Endodermal cell (in vitro differentiated cells): ENCODE measurements at regions not wholly inside any gene's neighbourhood (a gene's known extent, or its start where the extent isn't known, plus 50 kb on each side); places are given as distances from the start of the nearest gene placed in this dataset.

Experiments used
- DNase-seq: peaks from one replicate; pipeline ENCODE4 v3.0.0-alpha.2; 2017
- H3K27ac ChIP-seq: 2 replicates; pipeline ENCODE4 v1.5.1; 2013; ENCODE audit warnings: mild to moderate bottlenecking, low read depth, low read length, moderate library complexity
- H3K27me3 ChIP-seq: 2 replicates; pipeline ENCODE4 v1.6.1; 2013; ENCODE audit warnings: mild to moderate bottlenecking, low read length, moderate library complexity; ENCODE audit not compliant: insufficient read depth, control insufficient read depth, poor library complexity, severe bottlenecking
- H3K36me3 ChIP-seq: 2 replicates; pipeline ENCODE4 v1.7.0; 2013; ENCODE audit warnings: mild to moderate bottlenecking, low read length, moderate library complexity; ENCODE audit not compliant: control insufficient read depth, insufficient read depth
- H3K4me1 ChIP-seq: one replicate; pipeline ENCODE4 v1.7.0; 2013; ENCODE audit warnings: low read length; ENCODE audit not compliant: control insufficient read depth, insufficient read depth
- H3K4me3 ChIP-seq: 2 replicates; pipeline ENCODE4 v1.5.1; 2013; ENCODE audit warnings: mild to moderate bottlenecking, low read length, moderate library complexity
- H3K9ac ChIP-seq: 2 replicates; pipeline ENCODE4 v1.6.1; 2013; ENCODE audit warnings: mild to moderate bottlenecking, low read length, moderate library complexity; ENCODE audit not compliant: poor library complexity, severe bottlenecking; ENCODE audit errors: extremely low read depth
- H3K9me3 ChIP-seq: 2 replicates; pipeline ENCODE4 v1.6.1; 2013; ENCODE audit warnings: mild to moderate bottlenecking, low read length, moderate library complexity; ENCODE audit not compliant: control insufficient read depth
- H3K27ac Mint-ChIP-seq: 2 replicates; pipeline ENCODE4 v1.8.0; 2020; ENCODE audit warnings: mixed read lengths
- H3K27me3 Mint-ChIP-seq: 2 replicates; pipeline ENCODE4 v1.8.0; 2021; ENCODE audit warnings: mild to moderate bottlenecking, mixed read lengths; ENCODE audit not compliant: insufficient read depth
- H3K36me3 Mint-ChIP-seq: 2 replicates; pipeline ENCODE4 v1.8.0; 2020; ENCODE audit warnings: low read depth, mixed read lengths
- H3K4me1 Mint-ChIP-seq: 2 replicates; pipeline ENCODE4 v1.8.0; 2020; ENCODE audit warnings: mixed read lengths
- H3K4me3 Mint-ChIP-seq: 2 replicates; pipeline ENCODE4 v1.8.0; 2020; ENCODE audit warnings: mild to moderate bottlenecking, moderate library complexity, mixed read lengths
- H3K9me3 Mint-ChIP-seq: 2 replicates; pipeline ENCODE4 v1.8.0; 2020; ENCODE audit warnings: mild to moderate bottlenecking, mixed read lengths
- CTCF ChIP-seq: fragments of 200-600 bp; sonication (generic); conservative IDR thresholded peaks from 2 replicates; pipeline ENCODE4 v1.5.0; 2021; ENCODE audit warnings: antibody characterized with exemption, mild to moderate bottlenecking
- WGBS, 2 experiments: methylation state at CpG; one replicate each; pipeline versions ENCODE4 v1.1.5 to v1.1.7; 2013; ENCODE audit warnings: missing lambda C conversion rate in 2 of 2, mixed read lengths in 1 of 2; ENCODE audit not compliant: insufficient coverage in 1 of 2, insufficient read length in 1 of 2; 5-methylcytosine and 5-hydroxymethylcytosine counted together

DNA sequence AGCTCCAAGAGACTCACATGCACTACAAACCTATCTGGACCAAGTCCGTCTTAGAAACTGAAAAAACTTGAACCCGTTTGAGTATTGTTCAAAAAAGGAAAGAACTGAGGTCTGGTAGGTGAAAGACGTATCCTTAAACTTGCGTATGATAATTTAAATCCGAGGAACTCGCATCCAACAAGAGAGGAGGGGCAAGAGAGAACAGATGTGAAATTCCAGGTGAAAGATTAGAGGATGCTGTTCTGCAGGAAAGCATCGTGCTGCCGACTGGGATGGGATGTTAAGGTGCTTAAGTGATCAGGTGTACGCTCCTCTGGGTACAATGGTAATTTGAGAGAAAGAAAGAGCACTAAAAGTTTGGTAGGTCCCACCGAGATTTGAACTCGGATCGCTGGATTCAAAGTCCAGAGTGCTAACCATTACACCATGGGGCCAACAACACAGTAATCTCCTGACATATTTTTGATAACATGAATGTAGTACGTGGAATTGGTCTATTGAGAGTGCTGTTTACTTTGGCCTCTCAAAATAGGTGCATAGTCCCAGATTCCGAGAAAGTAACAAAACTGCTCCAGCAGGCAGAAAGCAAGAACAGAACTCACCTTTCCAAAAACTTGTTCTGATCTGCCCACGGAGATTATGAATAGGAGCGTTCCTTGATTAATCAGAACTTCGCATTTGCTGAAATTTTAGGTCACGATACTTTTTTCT is 53.5 kb upstream of the BTN3A2 start:
- Mint-ChIP-seq H3K4me1 (peaks cover 15% of the 10 kb centered on the region), H3K9me3 (no peaks in the 10 kb centered on the region), H3K27ac (peak overlapping the region; percentile 57), H3K4me3 (peak overlapping the region; percentile 81), H3K27me3 (no peaks in the 10 kb centered on the region), H3K36me3 (no peaks in the 10 kb centered on the region)
- 3 to 4% methylated on average over 11 to 18 of the region's 18 CpGs for WGBS, 2 experiments
- Histone ChIP-seq H3K27ac (no peak overlapping the region), H3K27me3 (no peaks in the 10 kb centered on the region), H3K4me3 (peak overlapping the region; percentile 96), H3K9me3 (no peaks in the 10 kb centered on the region), H3K4me1 (no peaks in the 10 kb centered on the region), H3K36me3 (no peaks in the 10 kb centered on the region), H3K9ac (peak overlapping the region; percentile 23)
- no peak for TF ChIP-seq CTCF
- peak; percentile 82 for DNase-seq

DNA sequence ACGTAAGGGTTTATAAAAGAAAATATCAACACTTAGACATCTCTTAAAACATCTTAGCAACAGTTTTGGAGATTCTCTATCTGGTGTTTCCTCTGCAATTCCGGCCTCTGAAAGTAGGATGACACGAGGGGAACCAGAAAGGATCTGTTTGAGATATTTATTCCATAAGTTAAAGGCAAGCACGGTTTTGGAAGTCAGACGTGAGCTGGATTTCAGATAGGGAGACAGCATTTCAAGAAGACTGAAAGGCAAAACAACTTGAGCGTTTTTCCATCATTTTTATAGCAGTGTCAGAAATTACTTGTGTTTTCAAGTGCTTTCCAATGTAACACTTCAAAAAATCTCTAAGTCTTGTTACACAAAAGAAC is 52.9 kb upstream of the BTN3A2 start:
- H3K27me3 Mint-ChIP-seq, result no peaks in the 10 kb centered on the region
- Histone ChIP-seq H3K9me3 (no peaks in the 10 kb centered on the region), H3K27ac (no peak overlapping the region), H3K4me1 (no peaks in the 10 kb centered on the region), H3K4me3 (peak overlapping the region; percentile 96), H3K36me3 (no peaks in the 10 kb centered on the region), H3K9ac (peak overlapping the region; percentile 23), H3K27me3 (no peaks in the 10 kb centered on the region)
- H3K9me3 Mint-ChIP-seq, result no peaks in the 10 kb centered on the region
- 9% methylated on average over 5 to 6 of the region's 6 CpGs for WGBS, 2 experiments
- H3K36me3 Mint-ChIP-seq, result no peaks in the 10 kb centered on the region
- peak overlapping the region; percentile 81 for H3K4me3 Mint-ChIP-seq
- H3K4me1 Mint-ChIP-seq, result peaks cover 17% of the 10 kb centered on the region
- DNase-seq, result no peak
- peak overlapping the region; percentile 58 for H3K27ac Mint-ChIP-seq
- no peak for TF ChIP-seq CTCF

DNA sequence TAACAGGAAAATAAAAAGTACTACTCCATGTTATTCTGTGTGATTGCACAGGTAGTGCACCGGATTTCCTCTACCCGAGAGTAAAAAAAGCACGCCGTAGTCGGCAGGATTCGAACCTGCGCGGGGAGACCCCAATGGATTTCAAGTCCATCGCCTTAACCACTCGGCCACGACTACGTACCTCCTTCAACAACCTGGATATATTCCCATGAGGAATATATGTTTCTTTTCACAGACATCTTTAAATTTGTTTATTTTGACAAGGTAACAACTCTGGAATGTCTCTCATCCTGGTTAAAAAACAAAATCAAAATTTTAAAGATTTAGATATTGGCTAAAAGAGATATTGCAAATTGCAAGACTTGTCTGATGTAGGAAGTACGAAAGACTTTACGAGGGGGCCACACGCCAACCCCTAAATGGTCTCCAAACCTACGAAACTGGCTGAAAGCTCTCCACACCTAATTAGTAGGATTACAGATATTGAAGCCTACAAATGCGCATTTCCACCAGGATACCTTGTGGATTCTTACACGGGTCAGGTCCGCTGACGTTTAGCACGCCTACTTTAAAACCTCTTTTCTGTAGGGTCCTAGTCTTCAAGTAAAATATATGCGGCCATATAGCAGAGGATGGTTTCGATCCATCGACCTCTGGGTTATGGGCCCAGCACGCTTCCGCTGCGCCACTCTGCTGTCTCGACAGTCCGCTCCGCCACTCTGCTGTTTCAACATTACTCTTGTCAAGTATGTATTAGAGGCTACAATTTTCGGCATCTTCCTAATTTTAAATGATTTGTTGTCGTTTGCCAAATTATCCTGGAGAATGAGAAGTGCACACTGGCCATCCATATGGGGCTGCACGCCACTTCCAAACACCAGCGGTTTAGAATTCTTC is 52.2 kb upstream of the BTN3A2 start:
- 1% methylated on average over 26 to 34 of the region's 34 CpGs for WGBS, 2 experiments

More for the DNA sequence above, 52.2 kb upstream of the BTN3A2 start:
- H3K4me3 Mint-ChIP-seq, result peak overlapping the region; percentile 81
- H3K9me3 Mint-ChIP-seq, result no peaks in the 10 kb centered on the region
- Histone ChIP-seq H3K36me3 (no peaks in the 10 kb centered on the region), H3K9ac (peak overlapping the region; percentile 38), H3K4me1 (no peaks in the 10 kb centered on the region), H3K9me3 (no peaks in the 10 kb centered on the region), H3K27ac (no peak overlapping the region), H3K27me3 (no peaks in the 10 kb centered on the region), H3K4me3 (peak overlapping the region; percentile 96)
- peaks cover 17% of the 10 kb centered on the region for H3K4me1 Mint-ChIP-seq
- peak; percentile 94 for DNase-seq
- H3K27ac Mint-ChIP-seq, result peak overlapping the region; percentile 75
- no peaks in the 10 kb centered on the region for H3K27me3 Mint-ChIP-seq
- H3K36me3 Mint-ChIP-seq, result no peaks in the 10 kb centered on the region
- TF ChIP-seq CTCF, result no peak
